HG02588 (cell line): ENCODE measurements at regions not wholly inside any gene's neighbourhood (a gene's known extent, or its start where the extent isn't known, plus 50 kb on each side); places are given as distances from the start of the nearest gene placed in this dataset.

Source experiments
- ATAC-seq: cut with Tn5 transposase; IDR thresholded peaks from one replicate; pipeline ENCODE4 v1.9.1; 2021; ENCODE audit warnings: mild to moderate bottlenecking, moderate library complexity; ENCODE audit not compliant: unreplicated experiment

DNA sequence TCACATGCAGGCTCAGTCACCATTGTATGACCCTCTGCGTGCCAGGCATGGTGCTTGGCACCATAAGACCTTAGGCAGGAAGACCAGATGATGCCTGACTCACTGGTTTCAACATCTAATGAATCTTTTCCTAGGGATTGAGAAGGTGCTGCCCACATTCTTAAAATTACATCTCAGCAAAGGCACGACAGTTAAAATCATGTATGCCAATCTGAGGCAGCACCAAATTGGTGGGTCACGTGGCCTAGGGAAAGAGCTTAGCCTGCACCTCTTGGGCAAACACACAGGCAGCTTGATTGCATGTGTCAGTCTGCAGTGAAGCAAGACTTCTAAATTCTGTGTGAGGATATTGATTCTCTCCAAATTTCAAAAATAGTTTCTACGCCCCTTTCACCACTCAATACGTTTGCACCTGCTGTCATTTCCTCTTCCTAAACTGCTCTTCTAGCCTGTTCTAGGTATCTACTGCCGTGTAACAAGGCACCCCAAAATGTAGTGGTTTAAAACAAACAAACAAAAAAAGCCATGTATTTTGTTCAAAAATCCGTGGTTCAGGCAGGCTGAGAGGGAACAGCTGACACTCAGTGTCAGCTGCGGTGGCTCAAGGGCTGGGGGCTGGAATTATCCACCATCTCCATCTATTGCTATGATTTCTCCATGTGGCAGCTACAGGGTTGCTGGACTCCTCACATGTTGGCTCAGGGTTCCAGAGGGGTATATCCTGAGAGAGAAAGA lies 160.2 kb upstream of the FGGY start:
- no peak for ATAC-seq

DNA sequence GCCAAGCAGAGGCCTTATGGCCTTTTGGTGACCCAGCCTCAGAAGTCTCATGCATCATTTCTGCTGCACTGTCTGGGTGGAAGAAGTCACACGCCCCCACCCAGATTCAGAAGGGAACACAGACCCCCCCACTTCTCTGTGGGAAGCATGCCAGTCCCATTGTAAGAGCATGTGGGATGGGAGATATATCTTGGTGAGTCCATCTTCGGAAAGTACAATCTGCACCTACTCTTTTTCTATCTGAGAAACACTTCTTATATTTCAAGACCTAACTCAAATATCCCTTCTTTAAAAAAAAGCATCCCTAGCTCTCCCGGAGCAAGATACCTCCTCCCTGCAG lies 159.6 kb upstream of the FGGY start:
- ATAC-seq: no peak

DNA sequence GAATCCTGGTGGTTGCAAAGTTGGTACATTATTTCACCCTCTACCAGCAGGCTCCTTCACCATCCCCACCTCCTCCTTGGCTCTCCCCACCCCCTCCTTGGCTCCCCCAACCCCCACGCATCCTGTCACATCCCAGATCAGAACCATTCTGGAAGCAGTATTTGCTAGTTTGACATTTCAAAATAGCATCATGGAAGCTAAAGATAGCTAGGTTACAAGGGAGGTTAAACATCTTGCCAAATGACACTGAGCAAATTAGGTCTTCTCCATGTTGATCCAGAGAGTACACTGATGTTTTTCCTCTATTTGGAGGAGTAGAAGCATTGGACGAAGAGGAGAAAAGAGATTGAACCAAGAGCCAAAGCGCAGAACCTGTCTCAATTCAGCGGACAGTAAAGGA lies 158.9 kb upstream of the FGGY start:
- ATAC-seq: no peak

DNA sequence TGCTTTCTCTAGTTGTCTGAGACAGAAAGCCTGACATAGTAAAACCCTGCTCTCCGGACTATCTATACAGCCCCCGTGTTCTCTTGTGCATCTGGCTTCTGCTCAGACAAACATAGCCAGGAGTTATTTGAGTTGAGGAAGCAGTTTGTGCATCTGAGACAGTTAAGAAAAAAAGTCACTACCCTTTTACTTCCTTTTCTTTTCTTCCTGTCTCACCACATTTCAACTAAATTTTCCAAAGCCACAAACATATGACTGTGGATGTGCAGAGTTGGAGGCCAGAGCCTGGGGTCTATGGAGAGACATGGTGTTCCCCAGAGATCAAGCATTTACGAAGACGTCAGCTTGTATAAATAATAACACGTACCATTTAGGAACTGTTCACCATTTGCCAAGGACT lies 158.5 kb upstream of the FGGY start:
- no peak for ATAC-seq

DNA sequence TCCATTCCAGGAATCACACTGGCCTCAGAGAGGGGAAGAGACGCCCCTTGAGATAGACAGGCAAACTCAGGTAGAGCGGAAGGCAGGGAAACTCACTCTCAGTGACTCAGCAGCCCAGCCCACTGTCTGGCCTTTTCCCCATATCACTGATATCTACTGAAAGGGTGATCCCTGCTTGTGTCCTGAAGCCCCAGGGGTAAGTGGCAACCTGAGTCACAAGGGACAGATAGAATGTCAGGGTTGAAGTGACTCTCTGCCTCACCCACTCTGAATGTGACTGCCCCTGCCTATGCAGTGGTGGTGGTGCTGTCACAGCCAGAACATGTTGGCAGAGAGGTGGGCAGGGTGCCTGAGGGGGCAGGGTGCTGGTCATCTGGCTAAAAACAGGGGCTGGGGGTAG lies 157.5 kb upstream of the FGGY start:
- no peak for ATAC-seq

DNA sequence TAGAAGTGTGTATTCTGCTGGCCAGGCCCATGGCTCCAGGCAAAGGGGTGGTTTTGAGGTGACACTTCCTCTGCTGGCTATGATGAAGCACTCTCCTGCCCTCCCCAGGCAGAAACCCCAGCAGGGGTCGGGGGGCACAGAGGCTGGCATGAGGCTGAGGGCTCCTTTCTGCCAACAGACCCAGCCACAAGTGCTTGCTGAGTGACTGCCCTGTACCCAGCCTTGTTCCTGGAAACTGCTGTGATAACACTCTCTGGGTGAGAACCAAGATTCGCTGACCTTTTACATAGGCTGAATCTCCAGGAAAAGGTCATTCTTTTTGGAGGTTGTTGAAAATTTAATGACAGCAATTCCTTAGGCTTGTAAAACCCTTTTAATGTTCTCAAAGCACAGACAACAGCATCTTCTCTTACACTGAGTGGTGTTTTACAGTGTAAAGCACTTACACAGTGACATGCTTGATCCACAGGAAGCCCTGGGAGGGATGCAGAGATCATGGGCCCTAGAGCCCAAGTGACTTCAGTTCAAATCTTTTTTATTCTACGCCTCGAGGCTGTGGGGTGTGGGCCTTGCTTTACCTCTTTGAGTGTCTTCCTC lies 155.5 kb upstream of the FGGY start:
- ATAC-seq: no peak

DNA sequence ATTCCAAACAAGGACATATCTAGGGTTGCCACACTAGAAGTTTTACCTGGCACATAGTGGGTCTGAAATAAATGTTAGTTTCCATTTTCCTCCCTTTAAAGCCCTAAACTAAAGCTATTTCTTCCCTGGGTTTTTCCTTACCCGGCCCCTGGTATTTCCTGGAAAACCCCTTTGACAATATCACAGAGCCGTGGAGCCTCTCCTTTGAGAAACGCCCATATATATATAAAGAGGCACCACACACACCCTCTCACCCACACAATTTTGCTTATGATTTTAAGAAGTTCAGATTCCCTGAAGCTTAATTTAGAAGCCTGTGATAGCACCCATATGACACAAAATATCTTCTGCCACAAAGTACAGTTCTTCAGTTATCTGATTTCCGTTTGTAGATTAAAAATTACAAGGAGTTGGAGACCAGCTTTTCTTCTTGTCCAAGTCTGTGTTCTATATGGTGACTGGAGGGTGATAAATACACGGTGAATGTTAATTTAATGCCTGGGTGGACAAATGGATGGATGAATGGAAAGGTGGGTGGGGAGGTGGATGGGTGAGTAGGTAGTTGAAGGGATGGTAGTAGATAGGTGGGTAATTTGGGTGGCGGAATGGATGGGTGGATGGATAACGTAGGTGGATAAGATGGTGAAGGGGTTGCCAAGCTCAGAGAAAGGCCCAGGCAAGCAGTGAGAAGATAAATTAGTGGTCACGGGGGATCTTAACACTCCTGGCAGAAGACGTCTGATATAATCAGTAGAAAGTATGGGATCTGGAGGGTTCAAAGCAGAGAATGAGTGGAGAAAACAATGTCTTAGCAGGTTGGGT lies 154.4 kb upstream of the FGGY start:
- ATAC-seq: no peak

DNA sequence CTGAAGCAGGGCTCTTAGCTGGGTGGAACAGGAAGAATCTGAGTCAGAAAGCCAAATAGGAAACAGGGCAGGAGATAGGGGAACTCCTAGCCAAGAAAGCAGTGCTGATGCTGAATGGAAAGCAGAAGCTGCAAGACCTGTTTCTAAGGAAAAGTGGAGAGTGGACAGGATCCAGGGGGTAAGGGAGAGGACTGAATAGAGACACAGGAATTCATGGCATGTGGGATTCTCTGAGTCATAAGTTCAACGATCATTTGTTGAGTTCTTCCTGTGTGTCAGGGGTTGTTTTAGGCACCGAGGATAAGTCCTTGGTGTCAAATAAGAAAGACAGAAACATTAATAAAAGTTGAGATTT lies 153.8 kb upstream of the FGGY start:
- no peak for ATAC-seq

DNA sequence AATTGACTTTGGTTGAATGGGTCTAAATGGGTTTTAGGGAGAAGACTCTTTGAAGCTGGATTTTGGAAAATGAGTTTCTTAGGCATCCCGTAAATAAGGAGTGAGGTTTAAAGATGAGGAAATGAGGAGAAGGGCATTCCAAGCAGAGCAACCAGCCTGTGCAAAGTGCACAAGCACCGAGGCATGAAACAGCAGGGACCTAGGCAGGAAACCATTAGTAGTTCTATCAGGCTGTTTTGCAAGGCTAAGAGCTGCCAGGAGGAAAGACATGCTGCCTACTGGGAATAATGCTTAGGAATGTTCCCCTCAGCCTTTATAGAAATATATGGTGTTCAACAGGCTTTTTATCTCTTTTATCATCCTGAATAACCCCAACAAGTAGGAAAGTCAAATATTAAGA lies 153.1 kb upstream of the FGGY start:
- no peak for ATAC-seq

DNA sequence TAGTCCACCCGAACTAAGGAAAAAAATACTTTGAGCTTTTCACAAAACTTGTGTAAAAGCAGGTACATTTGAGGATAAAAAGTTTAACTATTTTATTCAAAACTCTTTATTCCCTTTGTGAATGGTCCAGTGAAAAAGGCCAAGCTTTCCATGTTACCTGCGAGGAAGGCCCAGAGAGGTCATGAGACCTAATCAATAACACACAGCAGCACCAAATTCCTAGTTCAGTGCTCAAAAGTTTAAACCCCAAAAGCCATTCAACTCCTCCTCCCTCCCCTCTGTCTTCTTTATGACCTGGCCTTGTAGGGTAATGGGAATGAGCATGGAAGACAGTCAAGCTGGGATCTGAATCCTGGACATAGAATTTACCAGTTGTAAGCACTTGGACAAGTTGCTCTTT lies 151.9 kb upstream of the FGGY start:
- no peak for ATAC-seq

DNA sequence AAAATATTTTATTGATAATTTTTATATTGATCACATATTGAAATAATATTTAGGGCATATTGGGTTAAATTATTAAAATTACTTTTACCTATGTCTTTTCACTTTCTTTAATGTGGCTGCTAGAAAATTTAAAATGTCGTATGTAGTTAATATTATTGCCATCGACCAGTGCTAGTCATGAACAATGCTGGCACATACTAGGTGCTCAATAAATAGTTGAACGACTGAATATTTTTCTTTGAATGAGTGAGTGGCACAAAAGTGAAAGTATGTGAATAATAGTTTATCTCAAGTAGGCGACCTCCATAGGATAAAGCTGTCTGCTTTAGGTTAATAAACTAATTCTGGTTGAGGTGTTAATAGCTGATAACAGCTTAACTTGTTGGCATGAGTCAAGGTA lies 150.8 kb upstream of the FGGY start:
- ATAC-seq: no peak

DNA sequence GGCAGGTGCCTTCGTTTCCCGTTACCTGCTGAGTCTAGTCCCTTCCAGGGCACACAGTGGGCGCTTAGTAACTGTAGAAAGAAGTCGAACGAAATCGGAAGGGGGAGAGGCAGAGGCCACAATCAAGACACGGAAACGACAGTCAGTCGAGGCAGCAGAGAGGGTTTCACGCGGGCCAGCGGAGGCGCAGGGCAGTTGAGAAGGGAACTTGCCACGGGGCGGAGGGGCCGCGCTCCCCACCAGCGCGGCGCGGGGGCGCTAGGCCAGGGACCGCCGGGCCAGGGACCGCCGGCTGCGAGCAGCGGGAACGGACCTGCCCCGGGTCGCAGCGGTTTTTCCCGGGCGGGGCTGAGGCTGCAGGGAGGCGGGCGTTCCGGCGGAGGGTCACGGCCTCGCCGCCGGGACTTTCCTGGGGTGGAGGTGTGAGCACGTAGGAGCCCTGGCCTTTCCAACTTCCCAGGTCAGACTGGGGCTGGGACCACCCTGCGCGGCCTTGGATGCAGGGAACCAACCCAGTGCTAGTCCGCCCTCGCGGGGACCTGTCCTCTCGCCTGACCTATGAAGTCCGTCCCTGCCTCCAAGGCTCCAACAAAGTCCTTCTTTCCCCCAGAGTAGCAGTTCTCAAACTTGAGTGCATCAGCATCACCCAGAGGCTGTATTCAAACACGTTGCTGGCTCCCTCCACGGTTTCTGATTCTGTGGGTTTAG lies 150.1 kb upstream of the FGGY start:
- peak; percentile 72 for ATAC-seq

DNA sequence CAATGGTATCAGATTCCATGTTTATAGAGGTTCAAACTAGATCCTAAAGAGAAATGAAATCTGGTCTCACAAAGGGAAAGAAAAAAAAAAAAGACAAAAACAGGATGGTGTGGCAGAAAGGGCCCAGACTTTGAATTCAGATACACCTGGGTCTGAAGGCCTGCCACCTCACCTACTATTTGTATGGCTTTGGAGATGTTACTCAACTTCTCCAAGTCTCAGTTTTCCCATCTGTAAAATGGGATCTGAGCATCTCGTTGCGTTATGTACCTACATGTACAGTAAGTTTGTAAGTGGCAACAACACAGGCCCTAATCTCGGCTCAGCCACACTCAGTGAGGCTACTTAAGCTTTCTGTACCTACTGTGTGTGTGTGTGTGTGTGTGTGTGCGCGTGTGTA lies 147.5 kb upstream of the FGGY start:
- no peak for ATAC-seq

DNA sequence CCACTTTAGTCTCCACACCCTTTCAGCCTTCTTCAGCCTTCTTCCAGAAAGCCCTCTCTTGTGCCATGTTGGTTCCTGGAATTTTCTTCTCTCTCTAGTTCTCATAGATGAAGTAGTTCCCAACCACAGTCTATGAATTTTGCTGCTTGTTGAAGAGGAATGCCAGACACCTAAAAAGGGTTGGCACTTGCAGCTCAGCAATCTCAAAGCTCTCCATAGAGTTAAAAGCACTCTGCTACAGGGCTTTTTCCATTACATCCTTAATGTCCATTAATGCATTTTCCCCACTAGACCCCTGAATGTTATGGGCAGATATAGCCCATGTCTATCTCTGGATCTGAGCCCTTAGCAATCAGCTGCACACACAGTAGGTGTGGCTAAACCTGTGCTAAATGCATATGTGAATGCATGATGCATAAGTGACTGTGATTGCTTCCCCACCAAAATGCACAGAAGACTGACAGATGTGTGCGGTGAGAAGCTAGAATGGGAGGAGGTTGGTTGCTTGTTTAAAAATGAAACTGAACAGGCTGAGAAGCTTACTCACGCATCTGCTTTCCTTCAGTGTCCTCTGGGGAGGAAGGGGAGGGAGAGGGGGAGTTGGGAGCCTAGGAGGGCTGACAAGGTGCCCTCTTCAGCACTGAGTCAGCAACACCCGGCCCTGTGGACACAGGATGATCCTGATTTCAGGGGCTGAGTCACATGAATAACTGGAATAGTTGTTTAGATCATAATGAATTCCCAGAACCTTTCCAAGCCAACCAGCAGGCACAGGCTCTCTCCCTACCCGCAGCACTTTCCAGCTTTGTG lies 146.1 kb upstream of the FGGY start:
- peak; percentile 57 for ATAC-seq

DNA sequence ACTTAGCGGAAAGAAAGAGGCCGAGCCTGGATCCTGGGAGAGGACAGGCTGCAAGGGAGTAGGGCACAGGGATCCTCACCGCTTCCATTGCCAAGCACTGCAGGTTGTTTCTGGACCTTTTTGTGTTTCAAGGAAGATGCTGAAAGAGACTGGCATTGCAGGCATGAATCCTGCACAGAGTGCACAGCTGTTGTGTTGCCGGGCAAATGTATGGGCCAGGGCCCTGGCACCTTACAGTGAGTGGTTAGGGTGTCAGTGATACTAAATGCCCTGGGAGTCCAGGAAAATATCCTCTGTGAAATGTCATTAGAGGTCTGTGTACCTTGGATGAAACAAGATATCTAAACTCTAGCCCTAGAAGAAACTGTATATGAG lies 145.5 kb upstream of the FGGY start:
- no peak for ATAC-seq

DNA sequence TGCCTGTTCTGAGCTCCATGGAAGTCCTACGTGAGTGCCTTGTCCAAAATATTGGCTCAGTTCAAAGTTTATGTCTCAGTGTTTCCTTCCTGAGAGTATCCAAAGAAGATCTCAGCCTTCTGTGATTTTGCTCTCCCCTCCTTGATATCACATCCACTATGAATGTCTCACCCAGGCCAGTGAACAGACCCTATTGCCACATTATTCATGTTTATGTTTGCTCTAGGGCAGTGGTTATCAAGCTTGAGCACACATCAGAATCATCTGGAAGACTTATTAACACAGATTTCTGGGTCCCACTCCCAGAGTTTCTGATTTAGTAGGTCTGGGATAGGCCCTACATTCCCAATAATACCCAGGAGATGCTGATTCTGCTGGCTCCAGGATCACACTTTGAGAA lies 145.0 kb upstream of the FGGY start:
- no peak for ATAC-seq

DNA sequence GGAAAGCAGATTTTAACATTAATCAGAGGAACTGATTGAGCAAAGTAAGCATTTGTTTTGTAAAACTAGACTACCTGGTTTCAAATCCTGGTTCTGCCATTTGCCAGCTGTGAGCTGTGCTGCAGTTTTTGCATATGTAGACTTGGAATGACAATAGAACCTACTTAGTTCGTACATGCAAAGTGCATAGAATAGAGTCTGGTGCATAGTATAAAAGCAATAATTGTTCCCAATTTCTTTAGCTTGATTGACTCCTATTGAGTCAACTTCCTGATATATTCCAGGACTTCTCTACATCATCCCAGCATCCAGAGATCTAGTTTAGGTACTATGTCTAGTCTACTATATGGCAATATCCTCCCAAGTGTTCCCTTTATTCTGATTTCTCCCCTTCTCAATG lies 144.4 kb upstream of the FGGY start:
- no peak for ATAC-seq

DNA sequence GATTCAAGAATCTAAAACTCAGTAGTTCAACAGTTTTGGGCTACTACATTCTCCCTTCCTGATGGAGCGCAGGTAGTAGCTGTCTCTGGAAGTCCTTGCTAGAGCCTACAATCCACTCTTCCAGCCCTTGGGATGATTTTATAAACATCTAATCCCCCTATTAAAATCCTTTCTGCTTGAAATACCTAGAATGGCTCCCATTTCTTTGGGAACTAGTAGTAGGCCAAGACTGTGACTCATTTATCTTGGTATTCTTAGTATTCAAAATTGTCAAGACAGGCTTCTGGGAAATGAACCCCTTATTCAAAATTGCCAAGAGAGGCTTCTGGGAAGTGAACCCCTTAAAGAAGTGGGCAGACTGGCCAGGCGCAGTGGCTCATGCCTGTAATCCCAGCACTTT lies 142.5 kb upstream of the FGGY start:
- no peak for ATAC-seq

DNA sequence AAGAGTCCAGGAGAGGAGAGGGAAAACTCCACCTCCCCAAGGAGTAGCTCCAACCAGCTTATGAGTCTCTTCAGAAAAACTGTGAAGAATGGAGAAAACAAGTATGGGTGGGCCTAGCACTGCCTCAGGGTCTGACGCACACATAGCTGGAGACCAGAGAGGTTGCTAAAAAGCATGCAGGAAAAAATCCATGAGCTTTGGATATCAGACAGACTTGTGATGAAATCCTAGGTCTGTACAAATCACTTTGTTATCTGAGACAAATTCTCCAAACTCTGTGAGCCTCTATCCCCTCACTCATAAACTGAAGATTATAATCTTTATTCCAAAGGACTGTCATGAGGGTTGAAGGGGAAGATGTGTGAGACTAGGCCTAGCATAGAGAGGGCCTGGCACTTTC lies 141.5 kb upstream of the FGGY start:
- ATAC-seq: no peak

DNA sequence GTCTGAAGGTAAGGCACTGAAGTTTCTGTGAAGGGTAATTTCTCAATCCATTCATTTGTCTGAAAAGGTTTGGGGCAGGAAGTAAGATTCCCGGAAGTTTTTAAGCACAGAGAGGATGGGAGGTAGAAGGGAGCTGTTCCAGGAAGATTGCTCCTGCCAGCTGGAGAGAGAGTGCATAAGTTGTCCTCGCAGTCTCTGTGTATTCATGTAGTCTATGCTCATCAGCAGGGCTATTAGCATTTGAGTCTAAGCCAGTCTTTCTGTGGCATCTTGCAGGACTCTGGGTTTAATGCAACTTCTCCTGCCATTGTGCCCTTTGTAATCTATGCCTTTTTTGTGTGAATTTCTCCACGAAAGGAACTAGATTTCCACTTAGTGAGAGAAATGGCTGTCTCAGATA lies 140.8 kb upstream of the FGGY start:
- ATAC-seq: no peak
